ENCODE measurements at regions not wholly inside any gene's neighbourhood (a gene's known extent, or its start where the extent isn't known, plus 50 kb on each side); places are given as distances from the start of the nearest gene placed in this dataset.
A peak's percentile ranks its signal among the peaks of the same experiment; 100 is the strongest.
"Not testable (repeated sequence)": the region's sequence is repeated elsewhere in the genome, so short reads cannot be mapped to it uniquely, and the experiment has no call there.

GRCh38 chr11:31958076-31958735 is 132.7 kb upstream of the RCN1 start:
- peak; percentile 89 for DNase-seq (ENCODE audit: low spot score)

GRCh38 chr11:31957674-31958073 is 133.2 kb upstream of the RCN1 start:
- DNase-seq (ENCODE audit: low spot score), result no peak

GRCh38 chr11:31956310-31956709 is 134.6 kb upstream of the RCN1 start:
- DNase-seq (ENCODE audit: low spot score), result peak; percentile 30

- no peak for DNase-seq (ENCODE audit: low spot score)
These were observed 135.0 kb upstream of the RCN1 start for GRCh38 chr11:31955838-31956237.

- no peak for DNase-seq (ENCODE audit: low spot score)
These were observed 137.0 kb upstream of the RCN1 start for GRCh38 chr11:31953803-31954327.

GRCh38 chr11:31949733-31950200 is 138.6 kb upstream of the PAX6 start:
- not testable (repeated sequence) for DNase-seq (ENCODE audit: low spot score)

GRCh38 chr11:31947051-31947450 is 135.9 kb upstream of the PAX6 start:
- DNase-seq (ENCODE audit: low spot score), result no peak

GRCh38 chr11:31943056-31943780 is 132.1 kb upstream of the PAX6 start:
- DNase-seq (ENCODE audit: low spot score), result no peak

GRCh38 chr11:31940371-31941037 is 129.4 kb upstream of the PAX6 start:
- no peak for DNase-seq (ENCODE audit: low spot score)

GRCh38 chr11:31939004-31939403 is 127.9 kb upstream of the PAX6 start:
- no peak for DNase-seq (ENCODE audit: low spot score)

GRCh38 chr11:31936312-31936711 is 125.2 kb upstream of the PAX6 start:
- no peak for DNase-seq (ENCODE audit: low spot score)

- no peak for DNase-seq (ENCODE audit: low spot score)
These were observed 121.8 kb upstream of the PAX6 start for GRCh38 chr11:31932879-31933278.

GRCh38 chr11:31927982-31928381 is 116.9 kb upstream of the PAX6 start:
- no peak for DNase-seq (ENCODE audit: low spot score)

- DNase-seq (ENCODE audit: low spot score), result no peak
These were observed 115.8 kb upstream of the PAX6 start for GRCh38 chr11:31926816-31927528.

GRCh38 chr11:31926106-31926505 is 115.0 kb upstream of the PAX6 start:
- no peak for DNase-seq (ENCODE audit: low spot score)

- no peak for DNase-seq (ENCODE audit: low spot score)
These were observed 111.3 kb upstream of the PAX6 start for GRCh38 chr11:31922450-31922849.

GRCh38 chr11:31921081-31921480 is 110.0 kb upstream of the PAX6 start:
- DNase-seq (ENCODE audit: low spot score), result peak; percentile 46

- DNase-seq (ENCODE audit: low spot score), result no peak
These were observed 108.1 kb upstream of the PAX6 start for GRCh38 chr11:31919175-31919574.

- no peak for DNase-seq (ENCODE audit: low spot score)
These were observed 104.7 kb upstream of the PAX6 start for GRCh38 chr11:31915867-31916266.

GRCh38 chr11:31913985-31914384 is 102.9 kb upstream of the PAX6 start:
- DNase-seq (ENCODE audit: low spot score), result no peak

- DNase-seq (ENCODE audit: low spot score), result no peak
These were observed 101.7 kb upstream of the PAX6 start for GRCh38 chr11:31912808-31913207.

- no peak for DNase-seq (ENCODE audit: low spot score)
These were observed 99.9 kb upstream of the PAX6 start for GRCh38 chr11:31910950-31911576.
